ENCODE measurements at regions not wholly inside any gene's neighbourhood (a gene's known extent, or its start where the extent isn't known, plus 50 kb on each side); places are given as distances from the start of the nearest gene placed in this dataset.
"Not testable (repeated sequence)": the region's sequence is repeated elsewhere in the genome, so short reads cannot be mapped to it uniquely, and the experiment has no call there.

DNA sequence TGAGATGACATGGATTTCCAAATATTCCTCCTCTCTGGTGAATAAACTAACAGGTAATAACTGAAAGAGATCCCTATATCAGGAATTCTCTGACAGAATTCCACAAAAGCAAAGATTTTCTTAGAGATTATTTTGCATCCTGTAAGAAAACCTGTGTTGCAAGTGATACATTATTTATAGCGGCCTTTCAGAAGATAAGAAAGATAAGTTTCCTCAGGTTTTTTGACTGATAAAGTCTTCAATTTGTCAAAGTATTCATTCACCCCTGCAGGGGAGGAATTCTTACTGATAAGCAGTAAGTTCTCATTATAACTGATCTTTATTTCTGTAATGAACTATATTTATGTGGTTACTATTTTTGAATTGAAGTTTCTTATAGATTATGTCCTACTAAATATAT is 554.0 kb downstream of the ARL4A start:
- no peak for DNase-seq

- no peak for DNase-seq
These were observed 570.2 kb downstream of the ARL4A start for GRCh38 chr7:13257661-13258060.

DNA sequence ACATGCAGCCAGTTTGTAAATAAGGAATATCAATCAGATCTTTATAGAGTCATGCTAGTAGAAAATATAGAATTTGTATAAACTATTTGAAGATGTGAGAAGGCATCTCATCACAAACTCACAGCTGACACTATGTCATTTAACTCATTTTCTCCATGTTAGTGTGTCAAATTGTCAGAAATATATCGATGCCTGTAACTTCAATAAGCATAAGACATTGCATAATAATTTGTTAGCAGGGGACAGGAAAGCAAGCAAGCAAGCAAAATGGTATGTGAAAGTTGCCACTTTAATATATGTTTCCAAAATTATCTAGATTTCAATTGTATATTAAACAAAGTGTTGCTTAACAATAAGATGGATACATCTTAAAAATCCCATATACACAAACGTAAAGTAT is 571.0 kb downstream of the ARL4A start:
- no peak for DNase-seq

- no peak for DNase-seq
These were observed 572.5 kb downstream of the ARL4A start for GRCh38 chr7:13259930-13260329.

GRCh38 chr7:13262929-13263530 is 575.6 kb downstream of the ARL4A start:
- DNase-seq: no peak

DNA sequence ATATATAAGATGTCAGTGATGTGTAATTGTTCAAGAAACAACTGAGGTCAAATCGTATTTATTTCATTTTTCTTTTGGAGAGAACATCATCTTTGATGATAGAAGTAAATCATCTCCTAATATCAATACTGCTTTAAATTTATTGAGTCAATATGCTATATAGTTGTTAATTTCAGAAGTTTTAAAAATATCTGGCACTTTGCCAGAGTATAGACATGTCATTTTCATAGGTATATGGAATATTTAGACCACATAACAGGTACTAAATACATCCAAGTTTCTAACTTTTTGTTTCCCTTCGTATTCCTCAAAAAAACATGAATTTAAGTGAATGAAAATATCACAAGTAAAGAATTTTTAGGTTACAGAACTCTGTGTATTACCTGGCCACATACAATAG is 577.8 kb downstream of the ARL4A start:
- no peak for DNase-seq

DNA sequence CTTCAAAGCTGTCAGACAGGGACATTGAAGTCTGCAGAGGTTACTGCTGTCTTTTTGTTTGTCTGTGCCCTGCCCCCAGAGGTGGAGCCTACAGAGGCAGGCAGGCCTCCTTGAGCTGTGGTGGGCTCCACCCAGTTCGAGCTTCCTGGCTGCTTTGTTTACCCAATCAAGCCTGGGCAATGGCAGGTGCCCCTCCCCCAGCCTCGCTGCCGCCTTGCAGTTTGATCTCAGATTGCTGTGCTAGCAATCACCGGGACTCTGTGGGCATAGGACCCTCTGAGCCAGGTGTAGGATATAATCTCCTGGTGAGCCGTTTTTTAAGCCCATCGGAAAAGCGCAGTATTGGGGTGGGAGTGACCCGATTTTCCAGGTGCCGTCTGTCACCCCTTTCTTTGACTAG is 586.8 kb downstream of the ARL4A start:
- DNase-seq: not testable (repeated sequence)

DNA sequence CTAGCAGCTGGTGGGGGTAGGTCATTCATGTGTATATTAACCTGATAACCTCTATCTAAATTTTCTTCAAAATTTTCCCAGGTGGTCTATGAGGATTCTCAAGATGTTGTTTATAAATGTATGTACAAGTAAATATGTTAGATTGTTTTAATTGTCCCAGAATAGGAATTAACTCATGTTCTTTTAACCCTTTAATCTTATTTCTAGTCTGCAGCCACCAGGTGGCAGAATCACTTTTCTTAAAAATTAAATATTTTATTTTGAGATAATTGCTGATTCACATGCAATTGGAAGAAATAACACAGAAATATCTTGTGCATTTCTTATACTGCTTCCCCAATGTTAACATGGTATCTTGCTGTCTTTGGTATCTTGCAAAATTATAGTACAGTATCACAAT is 589.5 kb downstream of the ARL4A start:
- DNase-seq: no peak

DNA sequence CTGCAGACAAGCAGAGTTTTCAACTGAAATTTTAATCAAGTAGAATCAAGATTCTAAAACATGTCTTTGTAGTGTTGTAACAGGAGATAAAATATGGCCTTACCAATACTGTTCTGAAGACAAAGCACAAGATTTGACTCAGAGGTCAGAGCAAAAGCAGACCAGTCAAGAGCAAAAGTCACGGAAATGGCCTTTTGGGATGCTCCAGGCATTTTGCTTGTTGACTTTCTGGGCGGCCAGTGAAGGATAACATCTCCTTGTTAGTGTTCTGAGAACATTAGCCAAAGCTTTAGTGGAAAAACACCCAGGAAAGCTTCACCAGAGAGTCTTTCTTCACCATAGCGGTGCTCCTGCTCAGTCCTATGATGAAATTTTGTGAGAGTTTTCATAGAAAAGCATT is 590.6 kb downstream of the ARL4A start:
- DNase-seq: no peak

DNA sequence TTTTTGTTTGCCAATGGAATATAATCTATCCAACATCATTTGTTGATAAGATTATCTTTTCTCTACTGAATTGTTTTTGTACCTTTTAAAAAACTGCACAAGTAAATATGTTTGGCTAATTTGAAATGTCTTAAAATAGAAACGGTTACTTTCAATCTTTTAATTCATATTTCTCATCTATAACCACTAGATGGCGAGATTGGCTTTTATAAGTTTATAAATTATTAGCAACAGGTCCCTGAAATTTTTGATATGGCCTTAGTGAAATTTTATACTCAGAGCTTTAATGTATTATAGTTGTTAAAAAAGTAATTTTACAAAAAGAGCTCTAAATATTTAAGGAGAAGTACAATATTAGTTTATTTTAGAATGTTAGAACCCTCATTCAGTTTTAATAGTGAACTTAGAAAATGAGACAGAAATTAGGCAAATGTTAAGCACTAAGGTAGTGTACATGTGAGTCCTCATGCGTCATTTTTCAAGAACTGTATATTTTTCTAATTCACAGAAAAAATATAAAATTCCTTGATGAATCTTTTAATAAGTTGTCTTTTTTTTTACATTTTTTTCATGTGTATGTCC is 592.5 kb downstream of the ARL4A start:
- DNase-seq: no peak

DNA sequence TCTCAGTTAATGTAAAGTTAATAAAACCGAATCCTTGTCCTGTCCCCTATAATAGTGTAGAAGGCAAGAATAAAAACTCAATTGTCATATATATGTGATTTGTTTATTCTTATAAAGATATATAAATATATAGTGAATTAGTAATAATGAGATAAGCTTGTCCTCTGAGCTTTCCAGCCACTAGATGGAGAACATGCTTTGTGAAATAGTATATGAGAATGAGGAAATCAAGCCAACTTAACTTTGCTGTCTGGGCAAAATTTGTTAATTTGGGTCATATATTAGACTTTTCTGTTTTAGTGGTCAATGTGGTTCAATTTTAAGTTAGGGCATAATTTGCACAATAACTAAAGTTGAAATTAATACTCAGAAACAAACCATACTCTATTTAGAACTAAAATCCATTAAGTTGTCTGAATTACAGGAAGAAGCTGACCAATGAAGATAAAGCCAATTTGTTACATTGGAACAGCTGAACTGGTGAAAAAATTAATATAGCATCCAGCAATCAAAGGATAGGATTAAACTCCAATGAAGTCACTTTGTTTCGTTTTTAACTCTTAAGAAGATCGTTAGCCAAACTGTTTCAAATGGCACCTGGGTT is 595.0 kb downstream of the ARL4A start:
- no peak for DNase-seq

DNA sequence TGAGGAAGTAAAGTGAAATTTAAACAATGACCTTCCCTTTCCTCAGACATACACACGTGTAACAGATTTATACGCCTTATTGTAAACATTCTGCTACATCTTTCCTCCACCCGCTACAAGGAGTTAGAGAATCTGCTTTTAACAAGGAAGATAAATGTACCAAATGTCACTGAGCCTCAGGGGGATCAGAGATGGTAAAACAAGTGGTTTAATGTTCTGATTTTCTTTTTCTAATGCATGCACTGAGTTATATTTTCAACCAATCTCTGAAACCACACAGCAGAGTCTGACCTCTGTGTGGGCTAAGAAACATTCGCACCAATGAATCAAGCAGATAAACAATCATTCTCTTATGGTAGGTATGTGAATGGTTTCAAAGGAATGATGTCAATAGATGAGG is 599.5 kb downstream of the ARL4A start:
- no peak for DNase-seq

GRCh38 chr7:13288516-13288915 is 601.1 kb downstream of the ARL4A start:
- DNase-seq: no peak

DNA sequence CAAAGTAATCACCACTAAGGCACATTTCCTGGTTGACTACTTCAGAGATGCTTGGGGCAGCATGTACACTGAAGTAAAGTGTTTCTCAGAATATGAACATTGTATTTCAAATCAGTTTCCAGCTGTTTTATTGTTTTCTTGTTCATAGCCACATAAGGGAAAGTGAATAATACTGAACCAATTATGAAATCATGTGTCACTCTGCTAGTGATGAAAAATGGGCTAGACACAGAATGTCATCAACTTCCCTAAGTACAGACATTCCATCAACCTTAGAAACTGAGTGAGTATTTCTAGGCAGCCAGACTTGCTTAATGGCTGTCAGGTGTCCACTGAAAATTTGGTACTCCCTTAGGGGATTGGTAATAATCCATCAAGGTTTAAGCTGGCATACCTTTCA is 603.5 kb downstream of the ARL4A start:
- no peak for DNase-seq

DNA sequence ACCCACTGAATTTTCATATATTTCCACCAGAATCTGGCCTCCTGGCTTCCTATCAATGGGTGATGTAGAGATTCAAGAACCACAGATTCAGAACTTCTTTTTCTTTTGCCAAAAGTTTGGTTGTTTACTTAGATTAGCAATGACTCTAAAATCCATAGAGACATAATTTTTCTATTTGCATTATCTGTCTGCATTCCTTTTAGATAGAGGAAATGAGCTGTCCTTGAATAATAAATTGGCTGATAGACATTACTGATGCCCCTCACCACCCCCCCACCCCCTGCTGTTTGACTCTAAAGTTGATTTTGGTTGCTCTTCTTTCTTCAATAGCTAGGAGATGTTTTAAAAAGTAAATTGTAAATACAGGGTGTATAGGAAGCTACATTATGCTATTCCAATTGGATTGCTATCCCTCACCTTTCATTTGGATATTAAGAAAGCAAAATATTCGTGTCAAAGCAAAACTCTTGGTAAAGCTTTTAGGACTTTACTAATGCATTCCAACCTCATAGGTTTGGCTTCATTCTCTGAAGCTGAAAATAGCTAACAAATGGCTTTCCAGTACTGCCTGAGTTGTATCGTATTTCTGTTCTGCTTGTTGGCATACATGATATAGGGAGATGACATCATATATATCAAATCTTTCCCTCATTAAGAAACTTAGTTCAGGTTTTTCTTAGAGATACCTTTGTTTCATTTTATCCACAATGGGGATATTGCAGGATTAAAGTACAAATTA is 606.0 kb downstream of the ARL4A start:
- DNase-seq: no peak

GRCh38 chr7:13307040-13307439 is 619.6 kb downstream of the ARL4A start:
- no peak for DNase-seq

DNA sequence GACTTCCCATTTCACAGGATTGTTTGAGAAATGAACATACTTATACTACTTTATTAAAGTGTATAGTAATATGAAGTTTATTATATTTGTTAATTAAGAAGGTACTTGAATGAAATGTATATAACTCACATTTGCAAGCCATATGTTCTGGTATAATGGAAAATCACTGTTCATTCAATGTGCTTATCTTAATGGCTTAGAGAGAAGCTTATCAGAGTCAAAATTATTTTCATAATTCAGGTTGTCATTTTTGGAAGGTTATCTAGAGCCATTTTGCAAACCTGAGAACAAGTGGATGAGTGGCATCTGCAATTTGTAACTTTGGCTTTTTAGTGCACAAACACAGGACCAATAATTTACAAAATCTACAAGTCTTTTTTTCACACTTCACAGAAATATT is 621.0 kb downstream of the ARL4A start:
- no peak for DNase-seq

- no peak for DNase-seq
These were observed 622.1 kb downstream of the ARL4A start for GRCh38 chr7:13309535-13309934.

DNA sequence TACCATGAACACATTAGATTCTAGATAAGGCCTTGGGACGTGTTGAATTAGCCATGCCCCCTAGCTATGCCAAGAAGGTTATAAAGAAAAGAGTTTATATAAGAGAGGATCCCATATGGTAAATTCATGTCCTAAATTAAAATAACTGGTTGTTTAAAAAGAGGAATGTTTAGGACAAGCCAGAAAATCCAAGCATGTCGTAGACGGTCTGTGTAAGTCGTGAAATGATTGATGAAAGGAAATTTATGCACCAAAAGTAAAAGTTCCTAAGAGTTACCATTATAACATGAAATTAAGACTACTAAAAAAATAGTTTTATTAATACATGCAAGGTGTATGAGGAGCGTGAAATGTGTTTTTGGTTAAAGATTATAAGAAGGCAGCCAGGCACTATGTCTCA is 624.9 kb downstream of the ARL4A start:
- no peak for DNase-seq

GRCh38 chr7:13320333-13320732 is 632.9 kb downstream of the ARL4A start:
- DNase-seq: no peak

- no peak for DNase-seq
These were observed 633.9 kb downstream of the ARL4A start for GRCh38 chr7:13321316-13321715.

DNA sequence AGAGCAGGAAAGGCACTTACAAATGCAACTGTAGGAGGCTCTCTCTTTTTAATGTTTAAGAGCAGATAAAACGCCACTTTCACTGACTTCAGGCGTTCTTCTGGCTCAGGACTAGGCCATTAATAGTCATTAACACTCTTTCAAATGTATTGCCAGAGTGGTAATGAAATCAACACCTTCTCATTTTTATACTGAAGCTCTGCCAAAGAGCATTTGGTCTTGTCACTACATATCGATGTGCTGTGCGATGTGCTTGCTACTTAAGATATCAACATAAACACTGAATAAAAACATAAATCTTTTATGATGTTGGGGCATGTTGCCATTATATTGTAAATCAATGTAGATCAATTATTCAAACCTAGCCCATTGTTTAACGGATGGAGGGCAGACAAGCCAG is 634.7 kb downstream of the ARL4A start:
- DNase-seq: no peak

GRCh38 chr7:13327669-13328068 is 640.2 kb downstream of the ARL4A start:
- no peak for DNase-seq

DNA sequence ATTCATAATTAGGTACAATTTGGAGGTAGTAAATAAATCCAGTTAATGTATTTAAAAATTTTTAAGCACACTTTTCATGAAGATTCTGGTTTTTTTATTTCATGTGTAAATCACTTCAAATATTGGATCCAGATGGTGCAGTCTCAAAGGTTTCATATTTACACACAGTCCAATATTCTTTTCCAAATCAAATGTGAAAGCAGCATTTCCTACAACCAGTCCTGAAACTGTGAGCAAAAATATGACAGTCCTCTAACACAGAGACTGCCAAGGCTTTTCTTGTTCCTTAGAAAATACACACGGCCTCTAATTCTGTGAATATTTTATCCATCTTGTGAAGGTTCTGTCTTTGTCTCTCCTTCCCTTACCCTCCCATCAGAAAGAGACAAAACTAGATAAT is 645.9 kb downstream of the ARL4A start:
- DNase-seq: no peak

Data from SIG-M5 (cell line).